H1 (cell line): ENCODE measurements at regions not wholly inside any gene's neighbourhood (a gene's known extent, or its start where the extent isn't known, plus 50 kb on each side); places are given as distances from the start of the nearest gene placed in this dataset.

ENCODE experiments used
- CTCF ChIA-PET: fragments of 300-600 bp; sonication (Branson Sonifier 250); formaldehyde crosslinking; loops from one replicate; lab custom pipeline; 2021; ENCODE audit not compliant: partially characterized antibody; lab: Charles Lee
- POLR2A ChIA-PET: fragments of 300-600 bp; sonication (Branson Sonifier 250); formaldehyde crosslinking; loops from one replicate; lab custom pipeline; 2021; ENCODE audit warnings: inconsistent platforms; ENCODE audit not compliant: partially characterized antibody; lab: Charles Lee
- DNase-seq, 2 experiments: peaks; one replicate each; pipeline versions ENCODE4 v3.0.0 to v3.0.0-alpha.2; 2010 to 2022; ENCODE audit warnings: low spot score in 2 of 2, low read depth in 1 of 2, mixed read lengths in 1 of 2
- FAIRE-seq: peaks from 2 replicates; lab custom pipeline; 2011; peaks lifted over from hg19 to GRCh38; lab: Jason Lieb, UNC
- H2AFZ ChIP-seq: 2 replicates; pipeline ENCODE4 v1.8.1; 2012; ENCODE audit warnings: low read length, inconsistent platforms
- H2AK5ac ChIP-seq: 2 replicates; pipeline ENCODE4 v1.6.1; 2013; ENCODE audit warnings: low read depth, low read length
- H2BK120ac ChIP-seq: replicated peaks from 2 replicates; pipeline ENCODE3; 2013; ENCODE audit warnings: low read depth, low read length, inconsistent platforms
- H2BK12ac ChIP-seq: 2 replicates; pipeline ENCODE4 v1.6.1; 2013; ENCODE audit warnings: low read depth, low read length
- H2BK15ac ChIP-seq: 2 replicates; pipeline ENCODE4 v1.6.1; 2013; ENCODE audit warnings: low read length
- H2BK20ac ChIP-seq: 2 replicates; pipeline ENCODE4 v1.6.1; 2013; ENCODE audit warnings: low read length
- H2BK5ac ChIP-seq: 2 replicates; pipeline ENCODE4 v1.6.1; 2013; ENCODE audit warnings: low read depth, low read length
- H3K14ac ChIP-seq: 2 replicates; pipeline ENCODE4 v1.6.1; 2013; ENCODE audit warnings: inconsistent platforms; ENCODE audit not compliant: insufficient read length
- H3K18ac ChIP-seq: 2 replicates; pipeline ENCODE4 v1.6.1; 2013; ENCODE audit warnings: low read length; ENCODE audit errors: extremely low read depth
- H3K23ac ChIP-seq: 2 replicates; pipeline ENCODE4 v1.6.1; 2013; ENCODE audit warnings: inconsistent platforms; ENCODE audit not compliant: insufficient read length
- H3K23me2 ChIP-seq: 2 replicates; pipeline ENCODE4 v1.6.1; 2013; ENCODE audit warnings: low read depth, low read length
- H3K27ac ChIP-seq: 2 replicates; pipeline ENCODE4 v1.6.1; 2011; ENCODE audit warnings: low read depth, low read length, inconsistent platforms
- H3K27me3 ChIP-seq, 4 experiments: replicated peaks in 1 of 4; 1 replicate in 1 of 4; 2 replicates in 3 of 4; pipeline versions ENCODE4 v1.6.1 to v1.8.1; 2011 to 2013; ENCODE audit warnings: low read length in 3 of 4, mild to moderate bottlenecking in 3 of 4, inconsistent platforms in 2 of 4, mixed read lengths in 2 of 4, moderate library complexity in 1 of 4; ENCODE audit not compliant: control insufficient read depth in 3 of 4, insufficient read depth in 3 of 4; ENCODE audit errors: extremely low read depth in 1 of 4
- H3K36me3 ChIP-seq, 4 experiments: 2 replicates each; pipeline versions ENCODE4 v1.6.1 to v1.8.1; 2011 to 2013; ENCODE audit warnings: mild to moderate bottlenecking in 4 of 4, low read length in 3 of 4, moderate library complexity in 2 of 4, control low read depth in 1 of 4, inconsistent platforms in 1 of 4; ENCODE audit not compliant: insufficient read depth in 4 of 4, control insufficient read depth in 2 of 4
- H3K4ac ChIP-seq: replicated peaks from 2 replicates; pipeline ENCODE3; 2013; ENCODE audit warnings: low read length, low read depth, mixed read lengths, inconsistent platforms; ENCODE audit not compliant: insufficient read length
- H3K4me1 ChIP-seq, 4 experiments: replicated peaks in 1 of 4; 1 replicate in 1 of 4; 2 replicates in 3 of 4; pipeline versions ENCODE4 v1.6.1 to v1.8.1; 2011 to 2013; ENCODE audit warnings: low read length in 3 of 4, inconsistent platforms in 2 of 4, mixed read lengths in 1 of 4; ENCODE audit not compliant: insufficient read depth in 4 of 4, control insufficient read depth in 3 of 4
- H3K4me2 ChIP-seq, 2 experiments: 2 replicates each; pipeline versions ENCODE4 v1.6.1 to v1.8.1; 2011 to 2013; ENCODE audit warnings: low read depth in 2 of 2, low read length in 2 of 2, control low read depth in 1 of 2, inconsistent platforms in 1 of 2, mild to moderate bottlenecking in 1 of 2; ENCODE audit not compliant: insufficient read depth in 1 of 2
- H3K4me3 ChIP-seq, 4 experiments: fragments of 200-600, 300-600 bp in 1 of 4; sonication (generic), shearing (Covaris generic), sonication (Bioruptor Twin) in 1 of 4; 2 replicates each; pipeline versions ENCODE4 v1.5.1 to v1.8.1; 2011 to 2016; ENCODE audit warnings: low read length in 4 of 4, low read depth in 3 of 4, control low read depth in 2 of 4, inconsistent platforms in 2 of 4, mild to moderate bottlenecking in 2 of 4, mixed read lengths in 1 of 4, moderate library complexity in 1 of 4; ENCODE audit not compliant: insufficient read depth in 2 of 4; ENCODE audit errors: extremely low read depth in 1 of 4
- H3K56ac ChIP-seq: replicated peaks from 2 replicates; pipeline ENCODE3; 2013; ENCODE audit warnings: low read depth, mild to moderate bottlenecking, mixed read lengths, low read length, inconsistent platforms; ENCODE audit not compliant: insufficient read length
- H3K79me1 ChIP-seq: 2 replicates; pipeline ENCODE4 v1.6.1; 2013; ENCODE audit warnings: low read depth, low read length, control low read depth
- H3K79me2 ChIP-seq, 2 experiments: 2 replicates each; pipeline versions ENCODE4 v1.6.1 to v1.8.1; 2012 to 2013; ENCODE audit warnings: low read length in 2 of 2, mild to moderate bottlenecking in 2 of 2, inconsistent platforms in 1 of 2; ENCODE audit not compliant: insufficient read depth in 2 of 2, control insufficient read depth in 1 of 2
- H3K9ac ChIP-seq, 4 experiments: replicated peaks in 1 of 4; 1 replicate in 1 of 4; 2 replicates in 3 of 4; pipeline versions ENCODE4 v1.6.1 to v1.8.1; 2011 to 2013; ENCODE audit warnings: low read depth in 3 of 4, low read length in 3 of 4, control low read depth in 2 of 4, mild to moderate bottlenecking in 2 of 4, moderate library complexity in 2 of 4, inconsistent platforms in 1 of 4; ENCODE audit errors: extremely low read depth in 1 of 4
- H3K9me3 ChIP-seq, 2 experiments: 2 replicates each; pipeline versions ENCODE4 v1.6.1 to v1.8.1; 2012 to 2013; ENCODE audit warnings: mild to moderate bottlenecking in 2 of 2, moderate library complexity in 2 of 2, control low read depth in 1 of 2, inconsistent platforms in 1 of 2, low read depth in 1 of 2, low read length in 1 of 2, mixed read lengths in 1 of 2; ENCODE audit not compliant: insufficient read depth in 2 of 2
- H4K20me1 ChIP-seq, 2 experiments: replicated peaks in 1 of 2; 2 replicates each; pipeline versions ENCODE3 to v1.8.1; 2011 to 2013; ENCODE audit warnings: inconsistent platforms in 2 of 2, low read length in 2 of 2, mild to moderate bottlenecking in 1 of 2; ENCODE audit not compliant: insufficient read depth in 2 of 2, control insufficient read depth in 1 of 2
- H4K5ac ChIP-seq: 2 replicates; pipeline ENCODE4 v1.6.1; 2013; ENCODE audit warnings: low read length, low read depth, mixed read lengths, inconsistent platforms; ENCODE audit not compliant: insufficient read length
- H4K8ac ChIP-seq: 2 replicates; pipeline ENCODE4 v1.8.0; 2013; ENCODE audit warnings: mild to moderate bottlenecking, moderate library complexity, low read length, inconsistent platforms; ENCODE audit not compliant: insufficient read depth; ENCODE audit errors: extremely low read depth
- H4K91ac ChIP-seq: replicated peaks from 2 replicates; pipeline ENCODE3; 2013; ENCODE audit warnings: low read length, mixed read lengths, inconsistent platforms; ENCODE audit not compliant: insufficient read length
- BACH1 ChIP-seq: IDR thresholded peaks from 2 replicates; pipeline ENCODE4 v1.6.1; 2012; ENCODE audit warnings: low read length, improper control_type of control experiment
- HDAC6 ChIP-seq: IDR thresholded peaks from one replicate; pipeline ENCODE4 v1.7.1; 2012; ENCODE audit warnings: low read depth, mild to moderate bottlenecking, inconsistent platforms, low read length, moderate library complexity
- TAF1 ChIP-seq: IDR thresholded peaks from 2 replicates; pipeline ENCODE4 v1.6.1; 2011; ENCODE audit warnings: mild to moderate bottlenecking, low read depth, low read length
- ZNF274 ChIP-seq: IDR thresholded peaks from 2 replicates; pipeline ENCODE4 v1.7.0; 2012; ENCODE audit warnings: low read length, borderline replicate concordance; ENCODE audit errors: extremely low read depth
- WGBS, 2 experiments: shearing (Covaris generic) in 1 of 2; methylation state at CpG; one replicate each; pipeline versions ENCODE4 v1.1.6 to v1.1.7; 2013 to 2015; ENCODE audit warnings: low lambda C conversion rate in 2 of 2, mixed read lengths in 2 of 2, inconsistent platforms in 1 of 2, low coverage in 1 of 2, missing lambda C conversion rate in 1 of 2; ENCODE audit not compliant: insufficient replicate concordance in 2 of 2, insufficient coverage in 1 of 2, insufficient read length in 1 of 2; ENCODE audit errors: extremely low coverage in 1 of 2, missing lambda C conversion rate in 1 of 2; 5-methylcytosine and 5-hydroxymethylcytosine counted together

DNA sequence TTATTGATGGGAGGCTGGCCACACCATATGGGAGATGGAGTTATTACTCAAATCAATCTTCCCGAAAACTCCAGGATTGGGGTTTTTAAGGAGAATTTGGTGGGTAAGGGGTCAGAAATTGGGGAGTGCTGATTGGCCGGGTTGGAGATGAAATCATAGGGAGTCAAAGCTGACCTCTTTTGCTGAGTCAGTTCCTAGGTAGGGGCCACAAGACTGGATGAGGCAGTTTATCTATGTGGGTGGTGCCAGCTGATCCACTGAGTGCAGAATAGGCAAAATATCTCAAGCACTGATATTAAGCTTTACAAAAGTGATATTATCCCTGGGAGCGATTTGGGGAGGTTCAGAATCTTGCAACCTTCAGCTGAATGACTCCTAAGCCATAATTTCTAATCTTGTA lies 75.7 kb upstream of the CLINT1 start:
- no peak for FAIRE-seq
- no peak overlapping the region for H2BK20ac ChIP-seq

More for the DNA sequence above, 75.7 kb upstream of the CLINT1 start:
- H3K27me3 ChIP-seq: no peaks in the 10 kb centered on the region
- no peak overlapping the region for H4K8ac ChIP-seq
- no peak overlapping the region for H2BK12ac ChIP-seq
- no peak overlapping the region for H4K5ac ChIP-seq
- no peak overlapping the region for H2AFZ ChIP-seq
- no peak for DNase-seq
- H3K14ac ChIP-seq: no peak overlapping the region
- no peak overlapping the region for H2BK5ac ChIP-seq
- no peak overlapping the region for H3K18ac ChIP-seq
- H3K23ac ChIP-seq: no peak overlapping the region
- no peak overlapping the region for H2BK15ac ChIP-seq
- no peaks in the 10 kb centered on the region for H3K79me2 ChIP-seq
- no peak overlapping the region for H3K4me2 ChIP-seq
- no peaks in the 10 kb centered on the region for H3K79me1 ChIP-seq
- ChIA-PET POLR2A (interaction anchor here (0.7 kb wide), 1 partner anchor 76 kb away, joined by 3 read pairs; the partner anchor contains the start of gene CLINT1), CTCF (interaction anchor here (5.2 kb wide), 1 partner anchor 14 kb away, joined by 25 read pairs; no protein-coding TSS in a partner anchor)
- no peak overlapping the region for H3K4ac ChIP-seq
- no peaks in the 10 kb centered on the region for H3K36me3 ChIP-seq
- H4K91ac ChIP-seq: no peak overlapping the region
- no peaks in the 10 kb centered on the region for H3K4me1 ChIP-seq
- H2AK5ac ChIP-seq: no peak overlapping the region
- H3K9ac ChIP-seq: no peak overlapping the region
- no peaks in the 10 kb centered on the region for H3K23me2 ChIP-seq
- no peak overlapping the region for H2BK120ac ChIP-seq
- no peak overlapping the region for H3K27ac ChIP-seq
- TF ChIP-seq ZNF274 (no peak), TAF1 (no peak), BACH1 (no peak), HDAC6 (no peak)
- H3K4me3 ChIP-seq: no peak overlapping the region
- no peaks in the 10 kb centered on the region for H4K20me1 ChIP-seq
- no peaks in the 10 kb centered on the region for H3K9me3 ChIP-seq
- 89% methylated on average over 3 of the region's 3 CpGs; no CpG with 5 or more reads in 1 of the 2 experiments for WGBS, 2 experiments
- H3K56ac ChIP-seq: no peak overlapping the region
